ENCODE measurements at regions not wholly inside any gene's neighbourhood (a gene's known extent, or its start where the extent isn't known, plus 50 kb on each side); places are given as distances from the start of the nearest gene placed in this dataset.

DNA sequence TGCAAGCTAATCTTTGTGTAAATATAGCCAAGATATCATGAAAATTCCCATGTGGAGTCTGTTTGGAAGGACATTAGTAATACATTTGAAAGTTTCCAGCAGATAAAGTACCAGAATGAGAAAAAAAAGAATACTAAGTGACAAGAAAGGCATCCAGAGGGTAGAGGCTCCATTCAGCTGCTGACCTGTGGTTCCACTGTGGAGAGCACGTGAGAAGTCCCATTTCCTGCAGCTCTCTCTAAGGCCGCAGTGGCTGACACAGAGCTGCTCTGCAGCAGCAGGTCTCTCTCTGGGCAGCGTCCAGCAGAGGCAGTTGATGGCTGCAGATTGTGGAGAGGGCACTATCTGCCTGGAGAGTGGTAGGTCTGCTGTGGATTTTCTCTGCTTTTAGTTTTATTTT lies 100.1 kb upstream of the TMEM72 start:
- TF ChIP-seq POLR2A (IDR thresholded peaks at IDR 0.05; ENCODE audit: low read depth, low read length) (no peak), POLR2AphosphoS5 (IDR thresholded peaks at IDR 0.05; ENCODE audit: low read depth, low read length) (no peak)
